ENCODE measurements at regions not wholly inside any gene's neighbourhood (a gene's known extent, or its start where the extent isn't known, plus 50 kb on each side); places are given as distances from the start of the nearest gene placed in this dataset.
"Not testable (repeated sequence)": the region's sequence is repeated elsewhere in the genome, so short reads cannot be mapped to it uniquely, and the experiment has no call there.

DNA sequence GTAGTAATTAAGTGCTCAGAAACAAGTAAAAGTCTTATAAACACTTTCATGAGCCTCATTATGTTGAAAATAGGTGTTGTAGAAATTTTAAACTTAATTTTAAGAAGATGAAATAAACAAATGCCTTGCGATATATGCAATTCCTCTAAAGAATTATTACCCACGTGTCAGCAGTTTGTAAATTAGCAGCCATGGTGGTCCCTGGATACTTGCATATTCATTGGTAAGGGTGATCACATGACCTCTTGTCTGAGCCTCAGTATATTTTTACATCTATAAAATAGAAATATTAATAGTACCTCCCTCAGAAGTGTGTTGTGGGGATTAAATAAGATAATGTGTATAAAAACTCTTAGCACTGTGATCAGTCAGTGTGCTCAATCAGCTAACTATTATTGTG is 141.5 kb upstream of the SVIL start:
- Mint-ChIP-seq H3K36me3 (no peaks in the 10 kb centered on the region), H3K4me1 (peaks cover 6 to 10% (median 7%) of the 10 kb centered on the region in 3 donors), H3K27me3 (peaks cover 10 to 46% of the 10 kb centered on the region in 2 donors), H3K27ac (no peak overlapping the region), H3K9me3 (peaks cover 0 to 3% (median 0%) of the 10 kb centered on the region in 5 donors), H3K4me3 (no peak overlapping the region)
- no peak for DNase-seq
- peaks cover 6% of the 10 kb centered on the region for H3K4me1 ChIP-seq (ENCODE audit: insufficient read depth, low read length)
- ChIA-PET POLR2A (no interaction called here), CTCF (no interaction called here)
- no peaks in the 10 kb centered on the region for H3K27me3 ChIP-seq (ENCODE audit: insufficient read depth, low read length, poor library complexity, severe bottlenecking)
- no peak overlapping the region for H3K4me3 ChIP-seq (ENCODE audit: low read length)
- H3K36me3 ChIP-seq (ENCODE audit: insufficient read depth, low read length) = no peaks in the 10 kb centered on the region
- no peaks in the 10 kb centered on the region for H3K9me3 ChIP-seq (ENCODE audit: low read length)
- no peak overlapping the region for H3K27ac ChIP-seq (ENCODE audit: low read depth, low read length)

DNA sequence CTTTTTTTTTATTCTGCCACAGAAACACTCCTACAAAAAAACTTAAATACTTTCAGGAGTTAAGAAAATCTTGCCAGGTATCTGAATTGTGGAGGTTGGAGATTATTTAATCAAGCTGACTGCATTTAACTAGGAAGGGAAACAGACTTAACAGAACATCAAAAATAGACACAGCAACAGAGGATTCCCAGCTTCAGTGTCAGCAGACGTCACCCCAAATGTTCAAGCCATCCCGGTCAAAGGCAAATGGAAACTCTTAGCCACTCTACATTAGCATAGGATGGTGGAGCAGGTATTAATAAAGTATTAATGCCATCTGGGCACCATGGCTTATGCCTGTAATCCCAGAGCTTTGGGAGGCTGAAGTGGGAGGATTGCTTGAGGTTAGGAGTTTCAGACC is 139.7 kb upstream of the SVIL start:
- Mint-ChIP-seq H3K9me3 (peaks cover 0 to 3% (median 0%) of the 10 kb centered on the region in 5 donors), H3K27ac (no peak overlapping the region), H3K4me3 (no peak overlapping the region), H3K36me3 (peaks cover 0 to 3% (median 0%) of the 10 kb centered on the region in 3 donors), H3K27me3 (peaks cover 15 to 44% of the 10 kb centered on the region in 2 donors), H3K4me1 (peaks cover 6 to 10% (median 7%) of the 10 kb centered on the region in 3 donors)
- no peaks in the 10 kb centered on the region for H3K36me3 ChIP-seq (ENCODE audit: insufficient read depth, low read length)
- no peak overlapping the region for H3K27ac ChIP-seq (ENCODE audit: low read depth, low read length)
- ChIA-PET CTCF (no interaction called here), POLR2A (no interaction called here)
- no peak overlapping the region for H3K4me3 ChIP-seq (ENCODE audit: low read length)
- no peak for DNase-seq
- peaks cover 6% of the 10 kb centered on the region for H3K4me1 ChIP-seq (ENCODE audit: insufficient read depth, low read length)
- H3K9me3 ChIP-seq (ENCODE audit: low read length) = no peaks in the 10 kb centered on the region
- H3K27me3 ChIP-seq (ENCODE audit: insufficient read depth, low read length, poor library complexity, severe bottlenecking) = no peaks in the 10 kb centered on the region

DNA sequence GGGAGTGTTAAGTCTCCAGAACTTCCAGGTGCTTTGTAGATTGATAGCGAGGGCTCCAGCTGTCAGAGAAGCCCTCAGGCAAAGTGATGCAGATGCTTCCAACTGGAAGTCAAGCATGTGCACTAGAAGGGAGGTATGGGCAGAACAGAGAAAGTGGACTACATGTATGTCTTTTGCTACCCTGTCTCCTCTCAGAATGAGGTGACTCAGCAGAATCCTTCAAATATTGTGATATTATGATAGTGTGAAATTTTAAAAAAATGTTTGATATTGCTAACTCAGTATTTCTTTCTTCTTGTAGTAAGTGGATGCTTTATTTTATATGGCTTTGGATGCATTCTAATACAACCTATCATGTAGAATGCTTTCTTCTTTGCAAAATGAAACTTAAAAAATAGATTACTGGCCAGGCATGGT is 138.9 kb upstream of the SVIL start:
- Mint-ChIP-seq H3K36me3 (peaks cover 0 to 3% (median 0%) of the 10 kb centered on the region in 3 donors), H3K27ac (no peak overlapping the region), H3K4me1 (peaks cover 6 to 10% (median 7%) of the 10 kb centered on the region in 3 donors), H3K9me3 (peaks cover 0 to 4% (median 0%) of the 10 kb centered on the region in 5 donors), H3K4me3 (no peak overlapping the region), H3K27me3 (peaks cover 15 to 39% of the 10 kb centered on the region in 2 donors)
- H3K4me3 ChIP-seq (ENCODE audit: low read length) = no peak overlapping the region
- H3K36me3 ChIP-seq (ENCODE audit: insufficient read depth, low read length) = no peaks in the 10 kb centered on the region
- no peaks in the 10 kb centered on the region for H3K9me3 ChIP-seq (ENCODE audit: low read length)
- no peaks in the 10 kb centered on the region for H3K27me3 ChIP-seq (ENCODE audit: insufficient read depth, low read length, poor library complexity, severe bottlenecking)
- POLR2A ChIA-PET = no interaction called here
- peaks cover 6% of the 10 kb centered on the region for H3K4me1 ChIP-seq (ENCODE audit: insufficient read depth, low read length)
- H3K27ac ChIP-seq (ENCODE audit: low read depth, low read length) = no peak overlapping the region
- CTCF ChIA-PET = interaction anchor here (0.6 kb wide), 1 partner anchor 126 kb away, joined by 3 read pairs; no protein-coding TSS in a partner anchor
- DNase-seq = no peak

DNA sequence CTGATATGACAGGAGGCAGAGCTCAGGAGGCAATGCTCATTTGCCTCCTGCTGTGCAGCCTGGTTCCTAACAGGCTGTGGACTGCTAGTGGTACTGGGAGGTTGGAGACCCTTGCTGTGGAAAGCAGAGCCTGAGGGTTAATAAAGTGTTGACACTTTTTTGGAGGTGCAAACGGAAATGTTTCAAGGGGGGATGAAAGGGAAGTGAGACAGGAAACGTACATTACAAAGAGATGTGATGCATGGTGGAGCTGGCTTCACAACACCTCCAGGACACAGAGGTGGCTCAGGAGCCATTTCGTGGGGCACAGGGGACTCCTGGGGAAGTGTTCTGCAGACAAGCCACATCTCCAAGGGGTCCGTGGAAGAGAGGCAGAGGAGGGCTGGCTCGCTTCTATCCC is 137.6 kb upstream of the SVIL start:
- CTCF ChIA-PET = no interaction called here
- Mint-ChIP-seq H3K4me1 (peaks cover 6 to 10% (median 7%) of the 10 kb centered on the region in 3 donors), H3K36me3 (peaks cover 0 to 3% (median 0%) of the 10 kb centered on the region in 3 donors), H3K27me3 (peaks cover 13 to 30% of the 10 kb centered on the region in 2 donors), H3K9me3 (peaks cover 0 to 3% (median 0%) of the 10 kb centered on the region in 5 donors), H3K27ac (peak overlapping the region in 2 of 8 donors; percentile 19 to 95), H3K4me3 (peak overlapping the region in 1 of 7 donors; percentile 37)
- H3K27ac ChIP-seq (ENCODE audit: low read depth, low read length) = no peak overlapping the region
- DNase-seq = no peak
- peaks cover 6% of the 10 kb centered on the region for H3K4me1 ChIP-seq (ENCODE audit: insufficient read depth, low read length)
- no peaks in the 10 kb centered on the region for H3K36me3 ChIP-seq (ENCODE audit: insufficient read depth, low read length)
- H3K9me3 ChIP-seq (ENCODE audit: low read length) = no peaks in the 10 kb centered on the region
- POLR2A ChIA-PET = no interaction called here
- no peaks in the 10 kb centered on the region for H3K27me3 ChIP-seq (ENCODE audit: insufficient read depth, low read length, poor library complexity, severe bottlenecking)
- no peak overlapping the region for H3K4me3 ChIP-seq (ENCODE audit: low read length)

DNA sequence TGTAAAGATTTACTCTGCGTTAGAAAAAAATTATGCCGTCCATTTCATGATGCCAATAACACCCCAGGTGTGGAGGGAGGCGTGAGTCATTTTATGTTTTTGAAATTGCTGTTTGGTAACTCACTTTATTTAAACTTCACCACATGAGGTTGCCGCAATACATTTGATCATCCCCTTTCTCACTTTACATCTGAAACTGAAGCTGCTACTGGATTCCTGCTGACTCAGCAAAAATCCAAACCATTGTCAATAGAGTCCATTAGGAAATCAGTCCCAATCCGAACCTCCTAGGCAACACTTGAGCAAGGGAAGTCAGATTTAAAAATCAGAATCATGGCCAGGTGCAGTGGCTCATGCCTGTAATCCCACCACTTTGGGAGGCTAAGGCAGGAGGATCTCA is 136.6 kb upstream of the SVIL start:
- POLR2A ChIA-PET = no interaction called here
- no peaks in the 10 kb centered on the region for H3K27me3 ChIP-seq (ENCODE audit: insufficient read depth, low read length, poor library complexity, severe bottlenecking)
- peaks cover 6% of the 10 kb centered on the region for H3K4me1 ChIP-seq (ENCODE audit: insufficient read depth, low read length)
- CTCF ChIA-PET = no interaction called here
- H3K4me3 Mint-ChIP-seq = no peak overlapping the region
- DNase-seq = no peak
- peaks cover 0 to 3% (median 0%) of the 10 kb centered on the region in 3 donors for H3K36me3 Mint-ChIP-seq
- peaks cover 0 to 3% (median 0%) of the 10 kb centered on the region in 5 donors for H3K9me3 Mint-ChIP-seq
- no peak overlapping the region for H3K27ac ChIP-seq (ENCODE audit: low read depth, low read length)
- no peaks in the 10 kb centered on the region for H3K36me3 ChIP-seq (ENCODE audit: insufficient read depth, low read length)
- peaks cover 6 to 10% (median 7%) of the 10 kb centered on the region in 3 donors for H3K4me1 Mint-ChIP-seq
- H3K9me3 ChIP-seq (ENCODE audit: low read length) = no peaks in the 10 kb centered on the region
- peaks cover 14 to 23% of the 10 kb centered on the region in 2 donors for H3K27me3 Mint-ChIP-seq
- H3K4me3 ChIP-seq (ENCODE audit: low read length) = no peak overlapping the region
- H3K27ac Mint-ChIP-seq = no peak overlapping the region

DNA sequence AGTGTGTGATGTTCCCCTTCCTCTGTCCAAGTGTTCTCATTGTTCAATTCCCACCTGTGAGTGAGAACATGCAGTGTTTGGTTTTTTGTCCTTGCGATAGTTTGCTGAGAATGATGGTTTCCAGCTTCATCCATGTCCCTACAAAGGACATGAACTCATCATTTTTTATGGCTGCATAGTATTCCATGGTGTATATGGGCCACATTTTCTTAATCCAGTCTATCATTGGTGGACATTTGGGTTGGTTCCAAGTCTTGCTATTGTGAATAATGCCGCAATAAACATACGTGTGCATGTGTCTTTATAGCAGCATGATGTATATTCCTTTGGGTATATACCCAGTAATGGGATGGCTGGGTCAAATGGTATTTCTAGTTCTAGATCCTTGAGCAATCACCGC is 134.5 kb upstream of the SVIL start:
- CTCF ChIA-PET; H3K36me3 ChIP-seq (ENCODE audit: insufficient read depth, low read length); H3K4me3 ChIP-seq (ENCODE audit: low read length); DNase-seq; H3K27ac ChIP-seq (ENCODE audit: low read depth, low read length); H3K27ac Mint-ChIP-seq; H3K27me3 ChIP-seq (ENCODE audit: insufficient read depth, low read length, poor library complexity, severe bottlenecking); POLR2A ChIA-PET; H3K9me3 ChIP-seq (ENCODE audit: low read length); H3K4me1 ChIP-seq (ENCODE audit: insufficient read depth, low read length); H3K4me3 Mint-ChIP-seq; H3K36me3 Mint-ChIP-seq; H3K9me3 Mint-ChIP-seq: not testable (repeated sequence)
- Mint-ChIP-seq H3K4me1 (peaks cover 6 to 10% (median 7%) of the 10 kb centered on the region in 3 donors), H3K27me3 (peaks cover 9 to 16% of the 10 kb centered on the region in 2 donors)

GRCh38 chr10:29767968-29768367 is 133.2 kb upstream of the SVIL start:
- H3K4me1 Mint-ChIP-seq = peaks cover 6 to 10% (median 7%) of the 10 kb centered on the region in 3 donors
- Histone ChIP-seq H3K9me3 (ENCODE audit: low read length) (no peaks in the 10 kb centered on the region), H3K4me3 (ENCODE audit: low read length) (no peak overlapping the region), H3K27ac (ENCODE audit: low read depth, low read length) (no peak overlapping the region), H3K27me3 (ENCODE audit: insufficient read depth, low read length, poor library complexity, severe bottlenecking) (no peaks in the 10 kb centered on the region), H3K4me1 (ENCODE audit: insufficient read depth, low read length) (peaks cover 6% of the 10 kb centered on the region), H3K36me3 (ENCODE audit: insufficient read depth, low read length) (no peaks in the 10 kb centered on the region)
- CTCF ChIA-PET = no interaction called here
- H3K4me3 Mint-ChIP-seq = no peak overlapping the region
- DNase-seq = no peak
- H3K27me3 Mint-ChIP-seq = peaks cover 9 to 16% of the 10 kb centered on the region in 2 donors
- H3K36me3 Mint-ChIP-seq = peaks cover 0 to 3% (median 0%) of the 10 kb centered on the region in 3 donors
- H3K9me3 Mint-ChIP-seq = peaks cover 0 to 3% (median 0%) of the 10 kb centered on the region in 5 donors
- POLR2A ChIA-PET = no interaction called here
- H3K27ac Mint-ChIP-seq = no peak overlapping the region

DNA sequence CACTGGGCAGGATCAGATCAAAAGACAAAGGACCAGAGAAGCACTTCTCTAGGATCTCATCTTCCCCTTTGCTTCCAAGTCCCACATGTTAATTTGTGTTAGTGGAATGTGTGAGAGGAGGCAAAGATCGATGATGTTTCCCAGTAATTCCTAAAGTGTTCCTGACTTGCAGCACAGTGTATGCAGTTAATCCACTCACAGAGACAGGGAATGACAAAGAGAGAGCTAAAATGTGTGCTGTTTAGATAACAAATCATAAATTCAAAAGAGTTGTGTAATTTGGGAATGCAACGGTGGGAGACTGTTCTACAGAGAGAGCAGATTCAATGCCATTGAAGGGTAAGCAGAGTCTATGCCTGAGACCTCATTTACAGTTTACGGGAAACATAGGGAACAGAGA is 132.0 kb upstream of the SVIL start:
- no peaks in the 10 kb centered on the region for H3K4me1 ChIP-seq (ENCODE audit: insufficient read depth, low read length)
- no peaks in the 10 kb centered on the region for H3K36me3 ChIP-seq (ENCODE audit: insufficient read depth, low read length)
- H3K27ac ChIP-seq (ENCODE audit: low read depth, low read length) = no peak overlapping the region
- Mint-ChIP-seq H3K4me3 (no peak overlapping the region), H3K27me3 (peaks cover 11% of the 10 kb centered on the region in 2 donors), H3K4me1 (no peaks in the 10 kb centered on the region), H3K36me3 (peaks cover 0 to 3% (median 0%) of the 10 kb centered on the region in 3 donors), H3K27ac (no peak overlapping the region), H3K9me3 (peaks cover 0 to 3% (median 0%) of the 10 kb centered on the region in 5 donors)
- ChIA-PET POLR2A (no interaction called here), CTCF (no interaction called here)
- no peak for DNase-seq
- H3K4me3 ChIP-seq (ENCODE audit: low read length) = no peak overlapping the region
- no peaks in the 10 kb centered on the region for H3K9me3 ChIP-seq (ENCODE audit: low read length)
- no peaks in the 10 kb centered on the region for H3K27me3 ChIP-seq (ENCODE audit: insufficient read depth, low read length, poor library complexity, severe bottlenecking)

All from CD8-positive, alpha-beta memory T cell (primary cell).